ENCODE measurements at regions not wholly inside any gene's neighbourhood (a gene's known extent, or its start where the extent isn't known, plus 50 kb on each side); places are given as distances from the start of the nearest gene placed in this dataset.

GRCh38 chr7:68689087-68689433 lies 909.2 kb upstream of the AUTS2 start:
- TF ChIP-seq CTCF (IDR thresholded peaks at IDR 0.05; ENCODE audit: low read depth, low read length, poor library complexity, severe bottlenecking) (no peak), EZH2phosphoT487 (IDR thresholded peaks at IDR 0.05; ENCODE audit: borderline replicate concordance, low read length) (no peak)

Measured in DOHH2 (cell line).